Heart right ventricle (tissue), 16 donors: ENCODE measurements at regions not wholly inside any gene's neighbourhood (a gene's known extent, or its start where the extent isn't known, plus 50 kb on each side); places are given as distances from the start of the nearest gene placed in this dataset.

Experiments used
- ATAC-seq, 8 donors: fragments of 200-7000 bp; cut with Tn5 transposase; one replicate each; pipeline ENCODE4 v1.9.1; 2020; ENCODE audit warnings: mild to moderate bottlenecking in 8 of 8, moderate library complexity in 8 of 8, moderate number of reproducible peaks in 1 of 8
- DNase-seq, 2 donors: peaks; one replicate each; pipeline ENCODE4 v3.0.0-alpha.2; 2020
- H3K27ac ChIP-seq, 10 donors: fragments of 200-600 bp; sonication (generic) in 2 of 10; one replicate each; pipeline versions ENCODE4 v1.5.0 to v1.8.0; 2020 to 2022; ENCODE audit warnings: mild to moderate bottlenecking in 3 of 10
- H3K27me3 ChIP-seq, 7 donors: fragments of 200-600 bp; one replicate each; pipeline ENCODE4 v1.8.0; 2021 to 2022; ENCODE audit warnings: mild to moderate bottlenecking in 2 of 7
- H3K36me3 ChIP-seq, 9 donors: fragments of 200-600 bp; sonication (generic) in 1 of 9; one replicate each; pipeline versions ENCODE4 v1.5.0 to v1.8.0; 2020 to 2022; ENCODE audit warnings: mild to moderate bottlenecking in 2 of 9
- H3K4me1 ChIP-seq, 9 donors: fragments of 200-600 bp; sonication (generic) in 1 of 9; one replicate each; pipeline versions ENCODE4 v1.5.0 to v1.8.0; 2020 to 2022; ENCODE audit warnings: mild to moderate bottlenecking in 4 of 9
- H3K4me3 ChIP-seq, 10 donors: fragments of 200-600 bp; sonication (generic) in 2 of 10; one replicate each; pipeline versions ENCODE4 v1.5.0 to v1.8.0; 2020 to 2022; ENCODE audit warnings: mild to moderate bottlenecking in 7 of 10, moderate library complexity in 2 of 10
- H3K9me3 ChIP-seq, 11 donors: fragments of 200-600 bp in 10 of 11; sonication (generic) in 2 of 11; one replicate each; pipeline versions ENCODE4 v1.5.0 to v1.8.0; 2013 to 2022; ENCODE audit warnings: mild to moderate bottlenecking in 2 of 11, control low read depth in 1 of 11, moderate library complexity in 1 of 11
- WGBS, 2 donors: extraction: QIAGEN DNeasy Blood & Tissue Kit; methylation state at CpG; one replicate each; pipeline ENCODE4 v1.1.7; 2013; ENCODE audit warnings: inconsistent platforms in 1 of 2; 5-methylcytosine and 5-hydroxymethylcytosine counted together
- intact Hi-C, 10 donors: fragments of 100-400 bp; cut with DNase I; formaldehyde crosslinking; loops; one replicate each; pipeline versions ENCODE4 v1.11.1 to v1.14.2; 2022
- TF ChIP-seq, protein P1 (sequence below), 9 donors: fragments of 200-600 bp; sonication (generic) in 2 of 9; IDR thresholded peaks; one replicate each; pipeline versions ENCODE4 v1.5.0 to v1.8.0; 2021 to 2022; ENCODE audit warnings: antibody characterized with exemption in 9 of 9, mild to moderate bottlenecking in 5 of 9, moderate library complexity in 1 of 9
- donor health status: Arrhythmogenic right ventricular cardiomyopathy.
- donor health status: ischemic (EF 13 %, LVEDD 7.1; RV severe dilation, severe dysfunction).
- donor health status: healthy with polysubstance abuse.
- donor health status: DM: no; HTN: yes; CAD: no.
- donor health status: DM: no; HTN: no; CAD: no.
- donor health status: ischemic (EF 25% LVEDD 6.9; RV normal size, moderate dysfunction).
- donor health status: ischemic (EF 25% LVEDD 5.7; RV mildly dilated, moderate dysfunction).
- donor health status: healthy.
- donor health status: DM: yes; HTN: yes; CAD: no.
- donor health status: Ischemic cardiomyopathy.
- donor health status: ischemic (EF 35%, LVEDD 5.7; RV mildly dilated, moderate dysfunction).
- donor health status: nonischemic (EF 11% LVEDD 7.7; RV severe dilation, severe dysfunction).
- donor health status: DM: yes; HTN: yes; CAD: no.
- donor health status: PGD.
- donor health status: ischemic (EF 29% LVEDD 5.4; RV normal size, mild dysfunction).
- donor health status: nonischemic (EF 23%, LVEDD 6.1; RV moderate dilation, normal function).

DNA sequence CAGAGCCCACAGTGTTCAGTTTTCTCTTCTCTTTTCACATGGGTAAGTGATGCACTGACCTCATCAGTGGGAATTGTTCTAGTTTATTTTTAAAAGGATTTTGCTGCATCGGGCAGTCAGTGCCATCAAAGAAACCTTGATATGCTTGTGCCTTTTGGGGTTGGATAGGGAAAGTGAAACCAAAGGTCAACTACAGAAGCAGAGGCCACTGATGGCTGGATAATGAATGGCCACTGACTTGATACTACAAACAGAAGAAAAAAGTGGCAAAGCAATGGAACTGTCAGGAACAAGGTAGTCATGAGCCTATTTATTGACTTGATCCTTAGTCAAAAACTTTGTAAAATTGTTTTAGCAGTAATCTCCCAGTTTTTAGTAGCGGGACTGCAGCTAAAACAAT is 636.3 kb upstream of the ZEB2 start:
- 87 to 91% methylated on average over 2 of the region's 2 CpGs for WGBS, 2 donors
- TF ChIP-seq, protein P1, sequence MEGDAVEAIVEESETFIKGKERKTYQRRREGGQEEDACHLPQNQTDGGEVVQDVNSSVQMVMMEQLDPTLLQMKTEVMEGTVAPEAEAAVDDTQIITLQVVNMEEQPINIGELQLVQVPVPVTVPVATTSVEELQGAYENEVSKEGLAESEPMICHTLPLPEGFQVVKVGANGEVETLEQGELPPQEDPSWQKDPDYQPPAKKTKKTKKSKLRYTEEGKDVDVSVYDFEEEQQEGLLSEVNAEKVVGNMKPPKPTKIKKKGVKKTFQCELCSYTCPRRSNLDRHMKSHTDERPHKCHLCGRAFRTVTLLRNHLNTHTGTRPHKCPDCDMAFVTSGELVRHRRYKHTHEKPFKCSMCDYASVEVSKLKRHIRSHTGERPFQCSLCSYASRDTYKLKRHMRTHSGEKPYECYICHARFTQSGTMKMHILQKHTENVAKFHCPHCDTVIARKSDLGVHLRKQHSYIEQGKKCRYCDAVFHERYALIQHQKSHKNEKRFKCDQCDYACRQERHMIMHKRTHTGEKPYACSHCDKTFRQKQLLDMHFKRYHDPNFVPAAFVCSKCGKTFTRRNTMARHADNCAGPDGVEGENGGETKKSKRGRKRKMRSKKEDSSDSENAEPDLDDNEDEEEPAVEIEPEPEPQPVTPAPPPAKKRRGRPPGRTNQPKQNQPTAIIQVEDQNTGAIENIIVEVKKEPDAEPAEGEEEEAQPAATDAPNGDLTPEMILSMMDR (IDR thresholded peaks at IDR 0.05): no peak
- H3K9me3 ChIP-seq: peaks cover 0 to 16% (median 0%) of the 10 kb centered on the region in 11 donors
- intact Hi-C loops: no loop called here
- no peak overlapping the region for H3K4me3 ChIP-seq
- H3K36me3 ChIP-seq: no peaks in the 10 kb centered on the region
- H3K27ac ChIP-seq: peak overlapping the region in 1 of 10 donors; percentile 35
- no peaks in the 10 kb centered on the region for H3K27me3 ChIP-seq
- ATAC-seq (no peak), DNase-seq (no peak)
- peaks cover 0 to 16% (median 5%) of the 10 kb centered on the region in 9 donors for H3K4me1 ChIP-seq

DNA sequence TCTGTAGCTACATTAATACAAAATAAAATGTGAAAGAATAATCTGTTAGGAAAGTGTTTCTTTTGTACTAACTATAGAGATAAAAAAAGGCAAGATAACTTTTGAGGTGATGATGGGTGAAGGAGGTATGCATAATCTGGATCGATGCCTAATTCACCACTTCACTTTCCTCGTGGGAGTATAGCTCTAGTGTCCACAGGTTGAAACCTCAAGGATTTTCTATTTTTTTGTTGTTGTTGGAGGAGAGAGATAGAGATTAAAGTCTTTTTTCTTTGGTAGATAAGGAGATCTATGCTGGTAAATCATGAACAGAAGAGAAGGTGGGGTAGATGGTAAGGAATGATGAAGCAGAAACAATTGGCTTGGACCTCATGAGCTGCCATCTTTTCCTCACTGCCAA is 635.3 kb upstream of the ZEB2 start:
- ATAC-seq: no peak
- 44 to 48% methylated on average over 2 of the region's 2 CpGs for WGBS, 2 donors
- Histone ChIP-seq H3K9me3 (peaks cover 0 to 16% (median 0%) of the 10 kb centered on the region in 11 donors), H3K4me1 (peaks cover 0 to 16% (median 5%) of the 10 kb centered on the region in 9 donors), H3K4me3 (no peak overlapping the region), H3K36me3 (no peaks in the 10 kb centered on the region), H3K27ac (no peak overlapping the region), H3K27me3 (no peaks in the 10 kb centered on the region)
- no peak for DNase-seq
- intact Hi-C loops: no loop called here
- TF ChIP-seq, protein P1 (IDR thresholded peaks at IDR 0.05): no peak

DNA sequence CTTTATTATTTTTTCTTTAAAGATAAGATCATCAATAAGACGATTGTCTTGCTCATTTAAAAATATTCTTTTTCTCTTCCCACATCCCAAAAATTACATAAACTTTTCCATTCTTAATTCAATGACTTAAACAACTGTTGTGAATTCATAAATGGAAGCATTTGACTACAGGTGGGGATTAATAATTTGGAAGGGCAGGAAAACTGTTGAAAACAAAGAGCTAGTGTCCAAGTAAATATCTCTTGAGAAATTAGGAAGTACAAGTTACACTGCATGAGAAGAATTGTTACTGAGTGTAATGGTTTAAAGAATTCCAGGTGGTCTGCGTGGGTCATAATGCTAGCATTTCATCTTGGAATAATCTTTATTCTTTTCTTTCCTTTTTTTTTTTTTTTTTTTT is 634.8 kb upstream of the ZEB2 start:
- no peaks in the 10 kb centered on the region for H3K36me3 ChIP-seq
- peaks cover 0 to 16% (median 0%) of the 10 kb centered on the region in 11 donors for H3K9me3 ChIP-seq
- H3K27ac ChIP-seq: no peak overlapping the region
- intact Hi-C loops: no loop called here
- 78 to 80% methylated on average over 2 of the region's 2 CpGs for WGBS, 2 donors
- ATAC-seq (no peak), DNase-seq (no peak)
- H3K27me3 ChIP-seq: no peaks in the 10 kb centered on the region
- no peak overlapping the region for H3K4me3 ChIP-seq
- H3K4me1 ChIP-seq: peaks cover 0 to 16% (median 5%) of the 10 kb centered on the region in 9 donors
- TF ChIP-seq, protein P1 (IDR thresholded peaks at IDR 0.05): no peak

DNA sequence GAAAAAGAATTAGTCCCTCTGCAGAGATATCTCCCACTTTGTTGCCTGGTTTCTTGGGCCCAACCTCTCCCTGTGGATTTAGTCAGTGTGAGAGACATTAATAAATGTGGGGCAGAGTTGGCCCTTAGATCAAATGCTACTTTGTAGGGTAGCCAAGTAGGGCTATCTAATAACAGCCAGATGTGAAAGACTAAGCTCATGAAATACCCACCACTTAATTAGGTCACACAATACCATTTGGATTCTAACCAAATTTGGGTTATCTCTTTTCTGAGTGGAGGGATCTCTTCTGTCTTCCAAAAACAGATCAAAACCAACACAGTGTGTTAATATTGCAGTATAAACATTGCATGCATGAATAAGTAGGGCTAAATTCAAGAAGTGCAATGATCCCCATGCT is 626.8 kb upstream of the ZEB2 start:
- ATAC-seq: no peak
- H3K4me1 ChIP-seq: no peaks in the 10 kb centered on the region
- H3K27ac ChIP-seq: no peak overlapping the region
- peaks cover 0 to 11% (median 0%) of the 10 kb centered on the region in 11 donors for H3K9me3 ChIP-seq
- TF ChIP-seq, protein P1 (IDR thresholded peaks at IDR 0.05): no peak
- no peak for DNase-seq
- no peaks in the 10 kb centered on the region for H3K36me3 ChIP-seq
- H3K4me3 ChIP-seq: no peak overlapping the region
- no peaks in the 10 kb centered on the region for H3K27me3 ChIP-seq
- intact Hi-C loops: no loop called here
